Iris pigment epithelial cell (primary cell): ENCODE measurements at regions not wholly inside any gene's neighbourhood (a gene's known extent, or its start where the extent isn't known, plus 50 kb on each side); places are given as distances from the start of the nearest gene placed in this dataset.

Experiments
- DNase-seq: peaks from one replicate; pipeline ENCODE4 v3.0.0-alpha.2; 2011; ENCODE audit warnings: low read depth

GRCh38 chr4:127538016-127538415, 94.7 kb upstream of the INTU start:
- DNase-seq, result no peak

- no peak for DNase-seq
Observed at GRCh38 chr4:127540497-127541025, 92.2 kb upstream of the INTU start.

GRCh38 chr4:127545271-127545670, 87.5 kb upstream of the INTU start:
- DNase-seq, result no peak

GRCh38 chr4:127548990-127549925, 83.5 kb upstream of the INTU start:
- no peak for DNase-seq

- DNase-seq, result no peak
Observed at GRCh38 chr4:127555106-127555505, 77.7 kb upstream of the INTU start.

- no peak for DNase-seq
Observed at GRCh38 chr4:127558088-127558487, 74.7 kb upstream of the INTU start.

GRCh38 chr4:127558489-127559407, 74.0 kb upstream of the INTU start:
- DNase-seq, result no peak

GRCh38 chr4:127559981-127560380, 72.8 kb upstream of the INTU start:
- no peak for DNase-seq

- no peak for DNase-seq
Observed at GRCh38 chr4:127560755-127561154, 72.0 kb upstream of the INTU start.

- DNase-seq, result no peak
Observed at GRCh38 chr4:127574643-127575042, 58.1 kb upstream of the INTU start.

GRCh38 chr4:127575888-127576287, 56.9 kb upstream of the INTU start:
- DNase-seq, result no peak

GRCh38 chr4:127578491-127578890, 54.3 kb upstream of the INTU start:
- DNase-seq, result no peak

- no peak for DNase-seq
Observed at GRCh38 chr4:127578967-127579366, 53.8 kb upstream of the INTU start.

- no peak for DNase-seq
Observed at GRCh38 chr4:127579821-127580220, 52.9 kb upstream of the INTU start.

- no peak for DNase-seq
Observed at GRCh38 chr4:127580300-127580699, 52.5 kb upstream of the INTU start.

GRCh38 chr4:127580891-127581290, 51.9 kb upstream of the INTU start:
- no peak for DNase-seq
